DOHH2 (cell line): ENCODE measurements at regions not wholly inside any gene's neighbourhood (a gene's known extent, or its start where the extent isn't known, plus 50 kb on each side); places are given as distances from the start of the nearest gene placed in this dataset.
A peak's percentile ranks its signal among the peaks of the same experiment; 100 is the strongest.

Experiments used
- H3F3A ChIP-seq: fragments of 200-600 bp; sonication (generic), shearing (Covaris generic); 2 replicates; pipeline ENCODE4 v1.6.0; 2016; ENCODE audit warnings: antibody characterized with exemption, mild to moderate bottlenecking; ENCODE audit not compliant: control insufficient read depth, insufficient read depth
- H3K27ac ChIP-seq: fragments of 200-600 bp; sonication (generic); 2 replicates; pipeline ENCODE4 v1.5.1; 2014; ENCODE audit warnings: low read depth, mild to moderate bottlenecking, low read length, moderate library complexity
- H3K27me3 ChIP-seq: fragments of 200-600 bp; sonication (generic); 2 replicates; pipeline ENCODE4 v1.6.1; 2014; ENCODE audit warnings: mild to moderate bottlenecking, low read length, mixed read lengths; ENCODE audit not compliant: control insufficient read depth
- H3K36me3 ChIP-seq: fragments of 200-600 bp; sonication (generic); 2 replicates; pipeline ENCODE4 v1.6.1; 2014; ENCODE audit warnings: mild to moderate bottlenecking, low read length, moderate library complexity, mixed read lengths; ENCODE audit not compliant: control insufficient read depth
- H3K4me1 ChIP-seq: fragments of 200-600 bp; sonication (generic); 2 replicates; pipeline ENCODE4 v1.6.1; 2014; ENCODE audit warnings: mild to moderate bottlenecking, low read length, mixed read lengths; ENCODE audit not compliant: control insufficient read depth
- H3K4me2 ChIP-seq: fragments of 200-600 bp; sonication (generic); 2 replicates; pipeline ENCODE4 v1.6.0; 2014; ENCODE audit warnings: mild to moderate bottlenecking, low read length, moderate library complexity
- H3K4me3 ChIP-seq: fragments of 200-600 bp; sonication (generic); 2 replicates; pipeline ENCODE4 v1.5.1; 2014; ENCODE audit warnings: mild to moderate bottlenecking, low read length, mixed read lengths
- H3K79me2 ChIP-seq: fragments of 200-600 bp; sonication (generic); 2 replicates; pipeline ENCODE4 v1.6.1; 2014; ENCODE audit warnings: mild to moderate bottlenecking, low read length, mixed read lengths; ENCODE audit not compliant: control insufficient read depth
- H3K9me2 ChIP-seq: fragments of 200-600 bp; sonication (generic); replicated peaks from 2 replicates; pipeline ENCODE4 v1.6.1; 2014; ENCODE audit warnings: mild to moderate bottlenecking, low read length, mixed read lengths; ENCODE audit not compliant: control insufficient read depth
- H3K9me3 ChIP-seq: fragments of 200-600 bp; sonication (generic); 2 replicates; pipeline ENCODE4 v1.6.1; 2014; ENCODE audit warnings: antibody characterized with exemption, low read length, mixed read lengths; ENCODE audit not compliant: control insufficient read depth, insufficient read depth
- H4K20me1 ChIP-seq: fragments of 200-600 bp; sonication (generic); 2 replicates; pipeline ENCODE4 v1.6.0; 2014; ENCODE audit warnings: low read depth, mild to moderate bottlenecking, antibody characterized with exemption, low read length, moderate library complexity; ENCODE audit not compliant: control insufficient read depth, insufficient read depth
- EZH2phosphoT487 ChIP-seq: fragments of 200-600 bp; sonication (generic); IDR thresholded peaks from 2 replicates; pipeline ENCODE4 v1.6.1; 2017; ENCODE audit warnings: borderline replicate concordance, mild to moderate bottlenecking, antibody characterized with exemption, low read length, moderate library complexity, mixed read lengths
- TF ChIP-seq, protein P1 (sequence below): fragments of 200-600 bp; sonication (generic); IDR thresholded peaks from one replicate; pipeline ENCODE4 v1.5.1; 2014; ENCODE audit warnings: antibody characterized with exemption, mild to moderate bottlenecking, low read depth, low read length; ENCODE audit not compliant: poor library complexity, severe bottlenecking

DNA sequence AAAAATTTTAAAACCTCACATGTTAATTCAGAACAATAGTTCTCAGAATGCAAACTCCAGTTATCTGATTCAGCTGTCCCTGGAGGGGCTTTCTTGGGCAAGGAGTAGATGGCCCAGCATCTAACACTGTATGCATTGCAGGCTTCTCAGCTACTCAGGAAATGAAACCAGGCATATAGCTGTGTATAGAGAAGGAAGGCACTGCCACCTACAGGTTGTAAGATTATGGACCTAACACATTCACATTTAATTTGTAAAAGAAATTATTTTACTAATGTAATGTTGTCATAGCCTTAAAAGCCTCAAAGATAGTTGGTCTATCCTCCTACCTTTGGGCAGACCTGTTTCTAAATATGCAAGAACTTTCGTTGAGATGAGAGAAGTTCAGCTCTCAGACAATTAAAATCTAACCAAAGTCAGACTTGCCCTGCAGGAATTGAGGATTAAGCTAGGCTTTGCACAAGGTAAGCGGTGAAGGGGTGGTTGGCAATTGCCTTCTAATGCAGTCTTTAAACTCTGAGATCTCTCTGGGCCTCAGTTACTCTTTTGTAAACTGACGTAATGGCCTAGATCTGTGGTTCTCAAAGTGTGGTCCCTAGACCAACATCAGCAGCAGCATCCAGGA, 132.8 kb upstream of the SLC24A5 start:
- Histone ChIP-seq H3K36me3 (no peaks in the 10 kb centered on the region), H4K20me1 (no peaks in the 10 kb centered on the region), H3K4me2 (no peak overlapping the region), H3K9me3 (no peaks in the 10 kb centered on the region), H3K27ac (no peak overlapping the region), H3K27me3 (0 out of 2 replicates have a peak, but pooled peaks cover 2% of the 10 kb centered on the region), H3K4me1 (no peaks in the 10 kb centered on the region), H3K79me2 (no peaks in the 10 kb centered on the region), H3F3A (no peaks in the 10 kb centered on the region), H3K9me2 (no peaks in the 10 kb centered on the region), H3K4me3 (no peak overlapping the region)
- TF ChIP-seq, protein P1, sequence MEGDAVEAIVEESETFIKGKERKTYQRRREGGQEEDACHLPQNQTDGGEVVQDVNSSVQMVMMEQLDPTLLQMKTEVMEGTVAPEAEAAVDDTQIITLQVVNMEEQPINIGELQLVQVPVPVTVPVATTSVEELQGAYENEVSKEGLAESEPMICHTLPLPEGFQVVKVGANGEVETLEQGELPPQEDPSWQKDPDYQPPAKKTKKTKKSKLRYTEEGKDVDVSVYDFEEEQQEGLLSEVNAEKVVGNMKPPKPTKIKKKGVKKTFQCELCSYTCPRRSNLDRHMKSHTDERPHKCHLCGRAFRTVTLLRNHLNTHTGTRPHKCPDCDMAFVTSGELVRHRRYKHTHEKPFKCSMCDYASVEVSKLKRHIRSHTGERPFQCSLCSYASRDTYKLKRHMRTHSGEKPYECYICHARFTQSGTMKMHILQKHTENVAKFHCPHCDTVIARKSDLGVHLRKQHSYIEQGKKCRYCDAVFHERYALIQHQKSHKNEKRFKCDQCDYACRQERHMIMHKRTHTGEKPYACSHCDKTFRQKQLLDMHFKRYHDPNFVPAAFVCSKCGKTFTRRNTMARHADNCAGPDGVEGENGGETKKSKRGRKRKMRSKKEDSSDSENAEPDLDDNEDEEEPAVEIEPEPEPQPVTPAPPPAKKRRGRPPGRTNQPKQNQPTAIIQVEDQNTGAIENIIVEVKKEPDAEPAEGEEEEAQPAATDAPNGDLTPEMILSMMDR = peak; percentile 57
- no peak for TF ChIP-seq EZH2phosphoT487

DNA sequence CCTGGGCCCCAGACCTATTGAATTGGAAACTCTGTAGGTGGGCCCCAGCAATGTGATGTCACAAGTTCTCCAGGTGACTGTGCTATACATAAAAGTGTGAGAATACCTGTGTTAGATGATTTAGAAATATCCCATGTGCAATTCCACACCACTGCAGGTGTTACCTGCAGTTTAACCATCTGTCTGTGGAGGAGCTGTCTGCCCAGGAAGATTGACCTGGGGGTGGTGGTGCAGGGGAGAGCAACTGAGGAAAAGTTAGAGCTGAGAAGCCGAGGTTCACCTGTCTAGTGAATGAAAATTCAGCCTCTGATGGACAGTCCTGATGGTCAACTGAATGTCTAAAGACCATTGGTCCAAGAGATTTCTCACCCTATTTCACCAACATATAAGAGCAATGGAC, 132.2 kb upstream of the SLC24A5 start:
- no peak for TF ChIP-seq EZH2phosphoT487
- TF ChIP-seq, protein P1 = no peak
- Histone ChIP-seq H3K4me3 (no peak overlapping the region), H3K27me3 (0 out of 2 replicates have a peak, but pooled peaks cover 2% of the 10 kb centered on the region), H3K27ac (no peak overlapping the region), H3K36me3 (no peaks in the 10 kb centered on the region), H3K9me2 (no peaks in the 10 kb centered on the region), H3F3A (no peaks in the 10 kb centered on the region), H3K9me3 (no peaks in the 10 kb centered on the region), H3K4me2 (no peak overlapping the region), H3K4me1 (no peaks in the 10 kb centered on the region), H3K79me2 (no peaks in the 10 kb centered on the region), H4K20me1 (no peaks in the 10 kb centered on the region)

DNA sequence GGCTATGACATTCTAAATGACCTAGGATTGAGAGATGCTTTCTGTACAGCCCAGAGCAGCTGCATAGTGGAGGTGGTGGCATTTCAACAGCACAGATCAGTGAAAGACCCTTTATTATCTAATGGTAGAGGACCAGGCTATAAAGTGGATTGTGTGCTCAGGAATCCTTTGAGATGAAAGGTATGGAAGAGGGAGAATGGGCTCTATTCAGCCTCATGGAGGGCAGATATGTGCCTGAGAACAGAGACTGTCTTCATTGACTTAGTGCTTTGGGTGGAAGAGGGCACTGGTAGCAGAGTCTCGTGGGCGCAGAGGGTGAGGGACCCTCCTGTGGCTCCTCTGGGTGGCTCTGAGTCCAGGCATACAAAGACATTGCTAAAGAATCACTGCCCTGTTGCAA, 130.0 kb upstream of the SLC24A5 start:
- TF ChIP-seq EZH2phosphoT487 = no peak
- TF ChIP-seq, protein P1 = no peak
- H3K9me2 ChIP-seq = no peaks in the 10 kb centered on the region

More for the DNA sequence above, 130.0 kb upstream of the SLC24A5 start:
- Histone ChIP-seq H3K27me3 (0 out of 2 replicates have a peak, but pooled peaks cover 2% of the 10 kb centered on the region), H3K36me3 (no peaks in the 10 kb centered on the region), H4K20me1 (no peaks in the 10 kb centered on the region), H3K4me2 (no peak overlapping the region), H3F3A (no peaks in the 10 kb centered on the region), H3K79me2 (no peaks in the 10 kb centered on the region), H3K4me1 (no peaks in the 10 kb centered on the region), H3K9me3 (no peaks in the 10 kb centered on the region), H3K4me3 (no peak overlapping the region), H3K27ac (no peak overlapping the region)
